Prostate gland (tissue), 2 donors: ENCODE measurements at regions not wholly inside any gene's neighbourhood (a gene's known extent, or its start where the extent isn't known, plus 50 kb on each side); places are given as distances from the start of the nearest gene placed in this dataset.
"Not testable (repeated sequence)": the region's sequence is repeated elsewhere in the genome, so short reads cannot be mapped to it uniquely, and the experiment has no call there.

Experiments
- POLR2A ChIP-seq: fragments of 450-650 bp; IDR thresholded peaks from one replicate; pipeline ENCODE4 v1.6.1; 2016; ENCODE audit warnings: antibody characterized with exemption, mild to moderate bottlenecking
- POLR2AphosphoS5 ChIP-seq: sonication (generic); formaldehyde crosslinking; IDR thresholded peaks from one replicate; pipeline ENCODE4 v1.6.1; 2017; ENCODE audit warnings: antibody characterized with exemption
- TF ChIP-seq, protein P1 (sequence below), 4 experiments: fragments of 200-600 bp in 2 of 4; fragments of 450-650 bp in 2 of 4; sonication (generic) in 2 of 4; IDR thresholded peaks; 1 replicate in 3 of 4; 2 replicates in 1 of 4; pipeline ENCODE4 v1.5.1; 2016 to 2019; ENCODE audit warnings: antibody characterized with exemption in 4 of 4, mild to moderate bottlenecking in 2 of 4, moderate library complexity in 2 of 4

DNA sequence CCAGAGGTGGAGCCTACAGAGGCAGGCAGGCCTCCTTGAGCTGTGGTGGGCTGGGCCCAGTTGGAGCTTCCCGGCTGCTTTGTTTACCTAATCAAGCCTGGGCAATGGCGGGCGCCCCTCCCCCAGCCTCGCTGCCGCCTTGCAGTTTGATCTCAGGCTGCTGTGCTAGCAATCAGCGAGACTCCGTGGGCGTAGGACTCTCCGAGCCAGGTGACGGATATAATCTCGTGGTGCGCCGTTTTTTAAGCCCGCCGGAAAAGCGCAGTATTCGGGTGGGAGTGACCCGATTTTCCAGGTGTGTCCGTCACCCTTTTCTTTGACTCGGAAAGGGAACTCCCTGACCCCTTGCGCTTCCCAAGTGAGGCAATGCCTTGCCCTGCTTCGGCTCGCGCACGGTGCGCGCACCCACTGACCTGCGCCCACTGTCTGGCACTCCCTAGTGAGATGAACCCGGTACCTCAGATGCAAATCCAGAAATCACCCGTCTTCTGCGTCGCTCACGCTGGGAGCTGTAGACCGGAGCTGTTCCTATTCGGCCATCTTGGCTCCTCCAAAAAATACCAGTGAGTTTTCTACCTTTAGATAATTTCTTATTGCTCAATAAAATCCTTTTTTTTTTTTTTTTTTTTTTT, 118.5 kb upstream of the TBC1D5 start:
- TF ChIP-seq, protein P1, sequence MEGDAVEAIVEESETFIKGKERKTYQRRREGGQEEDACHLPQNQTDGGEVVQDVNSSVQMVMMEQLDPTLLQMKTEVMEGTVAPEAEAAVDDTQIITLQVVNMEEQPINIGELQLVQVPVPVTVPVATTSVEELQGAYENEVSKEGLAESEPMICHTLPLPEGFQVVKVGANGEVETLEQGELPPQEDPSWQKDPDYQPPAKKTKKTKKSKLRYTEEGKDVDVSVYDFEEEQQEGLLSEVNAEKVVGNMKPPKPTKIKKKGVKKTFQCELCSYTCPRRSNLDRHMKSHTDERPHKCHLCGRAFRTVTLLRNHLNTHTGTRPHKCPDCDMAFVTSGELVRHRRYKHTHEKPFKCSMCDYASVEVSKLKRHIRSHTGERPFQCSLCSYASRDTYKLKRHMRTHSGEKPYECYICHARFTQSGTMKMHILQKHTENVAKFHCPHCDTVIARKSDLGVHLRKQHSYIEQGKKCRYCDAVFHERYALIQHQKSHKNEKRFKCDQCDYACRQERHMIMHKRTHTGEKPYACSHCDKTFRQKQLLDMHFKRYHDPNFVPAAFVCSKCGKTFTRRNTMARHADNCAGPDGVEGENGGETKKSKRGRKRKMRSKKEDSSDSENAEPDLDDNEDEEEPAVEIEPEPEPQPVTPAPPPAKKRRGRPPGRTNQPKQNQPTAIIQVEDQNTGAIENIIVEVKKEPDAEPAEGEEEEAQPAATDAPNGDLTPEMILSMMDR (IDR thresholded peaks at IDR 0.05) = not testable (repeated sequence)
- TF ChIP-seq POLR2AphosphoS5, POLR2A: not testable (repeated sequence)
